ENCODE measurements at regions not wholly inside any gene's neighbourhood (a gene's known extent, or its start where the extent isn't known, plus 50 kb on each side); places are given as distances from the start of the nearest gene placed in this dataset.

DNA sequence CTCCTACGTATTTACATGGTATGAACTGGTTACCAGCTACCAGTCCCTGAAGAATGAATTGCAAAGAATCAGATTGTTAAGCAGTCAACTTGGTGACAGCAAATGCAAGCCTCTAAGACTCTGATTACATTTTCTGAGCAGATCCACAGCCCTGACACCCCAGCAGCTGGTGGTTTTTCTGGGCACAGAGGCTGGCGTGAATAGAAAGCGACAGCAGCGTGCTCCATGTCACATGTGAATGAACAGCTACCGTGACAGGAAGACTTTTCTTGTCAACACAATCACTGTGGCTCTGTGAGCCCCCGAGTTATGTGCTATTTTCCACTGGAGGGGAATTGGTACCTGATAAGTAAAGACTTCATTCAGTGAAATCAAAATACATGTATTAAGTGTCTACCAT is 93.2 kb upstream of the CBLN2 start:
- intact Hi-C loops (cut with DNase I; ENCODE audit: low total_unique reads), result no loop called here
- DNase-seq, result no peak
- 52 to 68% methylated on average over 6 of the region's 6 CpGs for WGBS, 2 donors

GRCh38 chr18:72636611-72637010 is 92.5 kb upstream of the CBLN2 start:
- no peak for DNase-seq
- no peaks in the 10 kb centered on the region for H3K27me3 ChIP-seq
- H3K4me1 ChIP-seq, result no peaks in the 10 kb centered on the region
- H3K27ac ChIP-seq, result no peak overlapping the region
- no peak overlapping the region for H3K4me3 ChIP-seq
- intact Hi-C loops (cut with DNase I; ENCODE audit: low total_unique reads), result no loop called here
- no peaks in the 10 kb centered on the region for H3K36me3 ChIP-seq (ENCODE audit: low read depth, missing control alignments)
- TF ChIP-seq POLR2A (IDR thresholded peaks at IDR 0.05), result no peak
- no peak for TF ChIP-seq CTCF (IDR thresholded peaks at IDR 0.05)
- no peaks in the 10 kb centered on the region for H3K9me3 ChIP-seq

More for the DNA sequence above, 93.2 kb upstream of the CBLN2 start:
- Histone ChIP-seq H3K4me1 (no peaks in the 10 kb centered on the region), H3K4me3 (no peak overlapping the region), H3K36me3 (ENCODE audit: low read depth, missing control alignments) (no peaks in the 10 kb centered on the region), H3K27me3 (no peaks in the 10 kb centered on the region), H3K9me3 (no peaks in the 10 kb centered on the region), H3K27ac (no peak overlapping the region)
- TF ChIP-seq CTCF (IDR thresholded peaks at IDR 0.05), result no peak
- TF ChIP-seq POLR2A (IDR thresholded peaks at IDR 0.05), result no peak

DNA sequence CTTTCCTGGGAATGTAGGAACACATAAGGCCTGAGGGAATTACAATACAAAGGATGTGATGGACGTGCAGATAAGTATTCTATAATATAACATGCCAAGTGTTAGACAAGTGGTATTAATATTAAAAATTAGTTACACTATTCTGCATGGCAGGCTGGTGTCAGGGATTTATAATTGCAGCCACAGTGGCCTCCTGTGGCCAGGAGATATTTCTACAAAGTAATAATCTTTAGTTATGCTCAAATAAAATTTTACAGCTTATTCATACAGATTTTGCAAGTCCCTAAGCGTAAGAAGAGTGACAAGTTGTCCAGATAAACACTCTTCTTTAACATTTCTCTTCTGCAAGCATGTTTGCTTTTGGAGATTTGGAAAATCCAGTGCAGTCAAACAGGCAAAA is 90.4 kb upstream of the CBLN2 start:
- TF ChIP-seq POLR2A (IDR thresholded peaks at IDR 0.05), result no peak
- no peak for TF ChIP-seq CTCF (IDR thresholded peaks at IDR 0.05)
- 78 to 85% methylated on average over 2 of the region's 2 CpGs for WGBS, 2 donors
- intact Hi-C loops (cut with DNase I; ENCODE audit: low total_unique reads), result no loop called here
- Histone ChIP-seq H3K27ac (no peak overlapping the region), H3K36me3 (ENCODE audit: low read depth, missing control alignments) (no peaks in the 10 kb centered on the region), H3K4me1 (no peaks in the 10 kb centered on the region), H3K27me3 (no peaks in the 10 kb centered on the region), H3K4me3 (no peak overlapping the region), H3K9me3 (no peaks in the 10 kb centered on the region)
- DNase-seq, result no peak

- DNase-seq, result no peak
- TF ChIP-seq POLR2A (IDR thresholded peaks at IDR 0.05), result no peak
- TF ChIP-seq CTCF (IDR thresholded peaks at IDR 0.05), result no peak
These were observed 86.8 kb upstream of the CBLN2 start for GRCh38 chr18:72630991-72631390.

GRCh38 chr18:72623444-72623843 is 79.3 kb upstream of the CBLN2 start:
- no peaks in the 10 kb centered on the region for H3K4me1 ChIP-seq
- DNase-seq, result no peak
- TF ChIP-seq CTCF (IDR thresholded peaks at IDR 0.05), result no peak
- no peak for TF ChIP-seq POLR2A (IDR thresholded peaks at IDR 0.05)
- no peak overlapping the region for H3K4me3 ChIP-seq
- H3K9me3 ChIP-seq, result no peaks in the 10 kb centered on the region
- intact Hi-C loops (cut with DNase I; ENCODE audit: low total_unique reads), result no loop called here
- 60 to 65% methylated on average over 4 of the region's 4 CpGs for WGBS, 2 donors
- no peaks in the 10 kb centered on the region for H3K36me3 ChIP-seq (ENCODE audit: low read depth, missing control alignments)
- H3K27ac ChIP-seq, result no peak overlapping the region
- H3K27me3 ChIP-seq, result no peaks in the 10 kb centered on the region

More at GRCh38 chr18:72630991-72631390, 86.8 kb upstream of the CBLN2 start:
- Histone ChIP-seq H3K9me3 (no peaks in the 10 kb centered on the region), H3K36me3 (ENCODE audit: low read depth, missing control alignments) (no peaks in the 10 kb centered on the region), H3K27me3 (no peaks in the 10 kb centered on the region), H3K4me3 (no peak overlapping the region), H3K27ac (no peak overlapping the region), H3K4me1 (no peaks in the 10 kb centered on the region)
- intact Hi-C loops (cut with DNase I; ENCODE audit: low total_unique reads), result no loop called here
- WGBS, 2 donors, result 58 to 66% methylated on average over 5 of the region's 5 CpGs
